GM18498 (cell line): ENCODE measurements at regions not wholly inside any gene's neighbourhood (a gene's known extent, or its start where the extent isn't known, plus 50 kb on each side); places are given as distances from the start of the nearest gene placed in this dataset.

Source experiments
- ATAC-seq: cut with Tn5 transposase; IDR thresholded peaks from one replicate; pipeline ENCODE4 v1.9.1; 2021; ENCODE audit warnings: mild to moderate bottlenecking, moderate library complexity; ENCODE audit not compliant: unreplicated experiment

- ATAC-seq = no peak
Measured at GRCh38 chr7:88700725-88701124, 58.8 kb upstream of the ZNF804B start.

GRCh38 chr7:88694207-88694606 lies 65.3 kb upstream of the ZNF804B start:
- ATAC-seq = no peak

- no peak for ATAC-seq
Measured at GRCh38 chr7:88693131-88693530, 66.4 kb upstream of the ZNF804B start.

- ATAC-seq = no peak
Measured at GRCh38 chr7:88692493-88692892, 67.0 kb upstream of the ZNF804B start.

GRCh38 chr7:88689821-88690220 lies 69.7 kb upstream of the ZNF804B start:
- no peak for ATAC-seq

- ATAC-seq = no peak
Measured at GRCh38 chr7:88688222-88688621, 71.3 kb upstream of the ZNF804B start.

- ATAC-seq = no peak
Measured at GRCh38 chr7:88686468-88687229, 72.9 kb upstream of the ZNF804B start.

- no peak for ATAC-seq
Measured at GRCh38 chr7:88681682-88682081, 77.8 kb upstream of the ZNF804B start.

GRCh38 chr7:88670536-88670935 lies 89.0 kb upstream of the ZNF804B start:
- ATAC-seq = peak; percentile 27

- peak; percentile 51 for ATAC-seq
Measured at GRCh38 chr7:88669913-88670312, 89.6 kb upstream of the ZNF804B start.

GRCh38 chr7:88668591-88668990 lies 90.9 kb upstream of the ZNF804B start:
- no peak for ATAC-seq

GRCh38 chr7:88666626-88667025 lies 92.9 kb upstream of the ZNF804B start:
- ATAC-seq = no peak

GRCh38 chr7:88665892-88666514 lies 93.5 kb upstream of the ZNF804B start:
- no peak for ATAC-seq

- ATAC-seq = no peak
Measured at GRCh38 chr7:88664630-88665233, 94.8 kb upstream of the ZNF804B start.

GRCh38 chr7:88661921-88662320 lies 97.6 kb upstream of the ZNF804B start:
- ATAC-seq = no peak

- no peak for ATAC-seq
Measured at GRCh38 chr7:88647825-88648224, 111.7 kb upstream of the ZNF804B start.

- ATAC-seq = no peak
Measured at GRCh38 chr7:88638583-88638982, 120.9 kb upstream of the ZNF804B start.

- no peak for ATAC-seq
Measured at GRCh38 chr7:88637795-88638194, 121.7 kb upstream of the ZNF804B start.

- ATAC-seq = no peak
Measured at GRCh38 chr7:88635149-88635548, 124.4 kb upstream of the ZNF804B start.

GRCh38 chr7:88629559-88629958 lies 129.9 kb upstream of the ZNF804B start:
- ATAC-seq = no peak

- ATAC-seq = peak; percentile 100
Measured at GRCh38 chr7:88628363-88629085, 131.0 kb upstream of the ZNF804B start.

GRCh38 chr7:88617185-88617584 lies 142.3 kb upstream of the ZNF804B start:
- ATAC-seq = no peak
